Progenitor cell of endocrine pancreas (in vitro differentiated cells): ENCODE measurements at regions not wholly inside any gene's neighbourhood (a gene's known extent, or its start where the extent isn't known, plus 50 kb on each side); places are given as distances from the start of the nearest gene placed in this dataset.

ENCODE experiments used
- DNase-seq: peaks from one replicate; pipeline ENCODE4 v3.0.0; 2021; ENCODE audit warnings: low spot score; ENCODE audit not compliant: unreplicated experiment
- H3K27ac Mint-ChIP-seq: 2 replicates; pipeline ENCODE4 v1.8.0; 2021; ENCODE audit warnings: mild to moderate bottlenecking, moderate library complexity, mixed read lengths
- H3K27me3 Mint-ChIP-seq: 2 replicates; pipeline ENCODE4 v1.8.0; 2021; ENCODE audit warnings: mixed read lengths
- H3K36me3 Mint-ChIP-seq: 2 replicates; pipeline ENCODE4 v1.8.0; 2022; ENCODE audit warnings: mixed read lengths; ENCODE audit not compliant: insufficient read depth
- H3K4me1 Mint-ChIP-seq: 2 replicates; pipeline ENCODE4 v1.8.0; 2021; ENCODE audit warnings: low read depth, mixed read lengths
- H3K4me3 Mint-ChIP-seq: 2 replicates; pipeline ENCODE4 v1.8.0; 2021; ENCODE audit warnings: low read depth, mild to moderate bottlenecking, moderate library complexity, mixed read lengths
- H3K9me3 Mint-ChIP-seq: 2 replicates; pipeline ENCODE4 v1.8.0; 2021; ENCODE audit warnings: low read depth, mixed read lengths
- CTCF ChIP-seq: fragments of 200-600 bp; sonication (generic); IDR thresholded peaks from one replicate; pipeline ENCODE4 v1.5.0; 2021; ENCODE audit warnings: antibody characterized with exemption, mild to moderate bottlenecking; ENCODE audit not compliant: unreplicated experiment

DNA sequence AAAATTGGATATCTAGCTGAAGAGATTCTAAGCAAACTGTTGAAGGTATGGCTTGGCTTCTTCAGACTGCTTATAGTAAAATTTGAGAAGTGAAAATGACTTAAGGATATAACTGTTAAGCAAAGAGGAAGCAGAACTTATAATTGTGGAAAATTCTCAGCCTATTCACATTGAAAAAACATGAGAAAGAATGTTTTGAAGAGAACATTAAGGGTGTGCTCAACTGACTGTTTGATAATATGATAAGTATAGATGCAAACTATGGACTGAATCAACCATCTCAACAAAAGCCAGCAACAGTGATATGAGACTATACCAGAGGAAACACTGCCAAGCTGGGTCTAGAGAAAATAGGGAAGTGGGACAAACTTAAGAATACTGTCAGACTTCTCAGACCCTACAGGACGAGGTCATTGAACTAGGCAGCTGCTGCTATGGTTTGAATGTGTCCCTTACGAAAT is 133.1 kb upstream of the PPP1R3A start:
- Mint-ChIP-seq H3K36me3 (no peaks in the 10 kb centered on the region), H3K27ac (no peak overlapping the region), H3K9me3 (peaks cover 3% of the 10 kb centered on the region), H3K4me1 (no peaks in the 10 kb centered on the region), H3K4me3 (no peak overlapping the region), H3K27me3 (no peaks in the 10 kb centered on the region)
- no peak for DNase-seq
- no peak for TF ChIP-seq CTCF

GRCh38 chr7:114050571-114050970 is 131.8 kb upstream of the PPP1R3A start:
- Mint-ChIP-seq H3K4me3 (no peak overlapping the region), H3K27ac (no peak overlapping the region), H3K27me3 (no peaks in the 10 kb centered on the region), H3K36me3 (no peaks in the 10 kb centered on the region), H3K4me1 (no peaks in the 10 kb centered on the region), H3K9me3 (peaks cover 3% of the 10 kb centered on the region)
- TF ChIP-seq CTCF, result no peak
- DNase-seq, result no peak

DNA sequence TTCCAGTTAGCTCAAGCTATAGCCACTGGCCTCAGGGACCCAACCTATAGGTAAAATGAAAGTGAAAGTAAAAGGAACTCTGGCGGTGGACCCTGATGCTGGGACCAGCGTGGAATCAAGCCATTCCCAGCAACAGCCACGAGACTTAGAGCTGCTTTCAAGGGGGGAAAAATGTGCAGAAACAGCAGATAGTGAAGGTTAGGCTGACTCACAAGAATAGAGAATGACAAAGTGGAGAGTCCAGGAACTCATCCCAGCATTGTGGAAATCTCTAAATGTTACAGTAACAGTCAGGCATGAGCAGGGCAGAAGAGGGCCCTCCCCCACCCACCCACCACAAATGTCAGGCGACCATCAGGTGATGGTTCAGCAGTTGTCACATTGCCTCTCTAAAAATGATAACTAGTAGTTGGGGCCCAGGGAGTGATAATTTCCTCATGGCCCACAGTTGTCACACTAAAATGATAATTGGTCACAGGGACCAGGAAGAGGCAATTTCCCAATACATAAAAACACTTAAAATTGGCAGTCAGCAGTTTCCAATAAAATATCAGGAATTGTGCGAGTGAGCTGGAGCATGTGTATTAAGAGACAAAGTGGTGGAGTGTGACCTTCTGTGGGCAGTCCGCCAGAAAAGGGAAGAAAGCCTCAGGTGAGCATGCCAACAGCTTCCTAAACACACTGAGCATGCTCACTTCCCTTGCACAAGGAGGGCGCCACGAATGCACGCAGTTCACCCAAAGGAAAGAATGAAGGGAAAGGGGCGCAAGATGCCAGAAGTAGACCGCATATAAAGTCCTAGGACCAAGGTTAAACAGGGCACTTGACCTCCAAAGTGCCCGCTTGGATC is 129.8 kb upstream of the PPP1R3A start:
- no peak for DNase-seq
- no peaks in the 10 kb centered on the region for H3K4me1 Mint-ChIP-seq
- H3K27me3 Mint-ChIP-seq, result no peaks in the 10 kb centered on the region
- no peak overlapping the region for H3K4me3 Mint-ChIP-seq
- peaks cover 3% of the 10 kb centered on the region for H3K9me3 Mint-ChIP-seq
- H3K36me3 Mint-ChIP-seq, result no peaks in the 10 kb centered on the region
- no peak for TF ChIP-seq CTCF
- H3K27ac Mint-ChIP-seq, result no peak overlapping the region

DNA sequence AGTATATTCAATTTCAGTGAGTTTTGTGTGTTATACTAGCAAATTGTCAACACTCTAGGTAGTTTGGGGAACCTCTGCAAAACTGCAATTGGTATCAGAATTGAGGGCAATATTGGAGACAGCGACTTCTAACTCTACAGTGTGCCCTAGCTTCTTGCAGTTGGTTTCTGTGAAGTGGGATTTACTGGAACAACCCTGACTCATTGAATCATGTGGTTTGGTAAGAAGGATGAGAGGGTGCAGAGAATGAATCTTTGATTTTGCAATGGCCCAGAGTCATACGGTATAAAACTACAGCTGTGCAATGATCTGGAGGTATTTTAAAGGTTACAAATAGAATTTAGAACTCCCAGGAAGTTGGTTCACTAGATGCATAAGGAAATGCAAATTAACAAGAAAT is 129.1 kb upstream of the PPP1R3A start:
- no peaks in the 10 kb centered on the region for H3K36me3 Mint-ChIP-seq

GRCh38 chr7:114033475-114033874 is 114.7 kb upstream of the PPP1R3A start:
- no peak for TF ChIP-seq CTCF
- Mint-ChIP-seq H3K9me3 (no peaks in the 10 kb centered on the region), H3K27me3 (no peaks in the 10 kb centered on the region), H3K36me3 (no peaks in the 10 kb centered on the region), H3K4me3 (no peak overlapping the region), H3K27ac (no peak overlapping the region), H3K4me1 (no peaks in the 10 kb centered on the region)
- DNase-seq, result no peak

More for the DNA sequence above, 129.1 kb upstream of the PPP1R3A start:
- H3K27me3 Mint-ChIP-seq, result no peaks in the 10 kb centered on the region
- no peak overlapping the region for H3K4me3 Mint-ChIP-seq
- DNase-seq, result no peak
- H3K9me3 Mint-ChIP-seq, result no peaks in the 10 kb centered on the region
- no peak overlapping the region for H3K27ac Mint-ChIP-seq
- TF ChIP-seq CTCF, result no peak
- H3K4me1 Mint-ChIP-seq, result no peaks in the 10 kb centered on the region
